Skeletal muscle tissue (tissue), 4 donors: ENCODE measurements at regions not wholly inside any gene's neighbourhood (a gene's known extent, or its start where the extent isn't known, plus 50 kb on each side); places are given as distances from the start of the nearest gene placed in this dataset. TPM values are rescaled to one million over a fixed set of nuclear protein-coding genes. Genes with fewer than 3 reads are reported as not detected.

Experiments
- H3K27ac ChIP-seq: one replicate; pipeline ENCODE4 v1.7.0; 2013; ENCODE audit warnings: mild to moderate bottlenecking, low read depth, low read length, inconsistent platforms
- H3K27me3 ChIP-seq, 3 donors: one replicate each; pipeline ENCODE4 v1.7.0; 2013; ENCODE audit warnings: low read length in 3 of 3; ENCODE audit not compliant: control insufficient read depth in 3 of 3, insufficient read depth in 3 of 3
- H3K36me3 ChIP-seq, 3 donors: one replicate each; pipeline ENCODE4 v1.7.0; 2013; ENCODE audit warnings: low read length in 3 of 3; ENCODE audit not compliant: control insufficient read depth in 3 of 3, insufficient read depth in 3 of 3
- H3K4me1 ChIP-seq, 3 donors: one replicate each; pipeline ENCODE4 v1.7.0; 2013; ENCODE audit warnings: low read length in 3 of 3, mild to moderate bottlenecking in 3 of 3; ENCODE audit not compliant: control insufficient read depth in 3 of 3, insufficient read depth in 3 of 3
- H3K4me3 ChIP-seq, 3 donors: one replicate each; pipeline ENCODE4 v1.7.0; 2013; ENCODE audit warnings: low read length in 3 of 3
- H3K9ac ChIP-seq, 3 donors: one replicate each; pipeline ENCODE4 v1.7.0; 2013; ENCODE audit warnings: low read length in 3 of 3, mild to moderate bottlenecking in 3 of 3, moderate library complexity in 2 of 3, low read depth in 1 of 3
- H3K9me3 ChIP-seq, 3 donors: one replicate each; pipeline ENCODE4 v1.7.0; 2013; ENCODE audit warnings: low read length in 3 of 3; ENCODE audit not compliant: control insufficient read depth in 3 of 3
- small RNA-seq: library from RNA; depleted of rRNA; stranded (forward); fragments of <200 nt; gene quantifications from one replicate; pipeline ENCODE3, GENCODE V24; 2014
- donor health status: Osteomylitis.

- Histone ChIP-seq H3K27me3 (no peaks in the 10 kb centered on the region), H3K27ac (no peak overlapping the region), H3K9me3 (no peaks in the 10 kb centered on the region), H3K4me3 (no peak overlapping the region), H3K9ac (no peak overlapping the region), H3K36me3 (no peaks in the 10 kb centered on the region), H3K4me1 (no peaks in the 10 kb centered on the region)
Measured at GRCh38 chr15:86009727-86010126, 69.9 kb upstream of the AGBL1 start.

DNA sequence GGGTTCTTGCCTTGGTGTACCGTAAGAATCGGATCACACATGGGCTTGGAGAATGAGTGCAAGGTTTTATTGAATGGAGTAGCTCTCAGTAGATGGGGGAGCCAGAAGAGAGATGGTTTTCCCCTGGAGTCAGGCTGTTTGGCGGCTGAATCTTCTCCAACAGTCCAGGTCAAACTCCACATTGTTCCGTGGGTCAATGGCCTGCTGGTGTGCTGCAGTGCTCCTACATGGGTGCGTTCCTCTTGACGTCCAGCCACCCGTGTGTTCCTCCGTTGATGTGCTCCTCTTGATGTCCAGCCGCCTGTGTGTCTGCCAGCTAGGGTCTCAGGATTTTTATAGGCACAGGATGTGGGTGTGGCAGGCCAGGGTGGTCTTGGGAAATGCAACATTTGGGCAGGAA is 69.3 kb upstream of the AGBL1 start:
- H3K27me3 ChIP-seq = no peaks in the 10 kb centered on the region
- H3K4me3 ChIP-seq = no peak overlapping the region
- H3K27ac ChIP-seq = no peak overlapping the region
- H3K9ac ChIP-seq = no peak overlapping the region
- no peaks in the 10 kb centered on the region for H3K9me3 ChIP-seq
- H3K36me3 ChIP-seq = no peaks in the 10 kb centered on the region
- H3K4me1 ChIP-seq = no peaks in the 10 kb centered on the region

GRCh38 chr15:86010891-86011290 is 68.8 kb upstream of the AGBL1 start:
- Histone ChIP-seq H3K27ac (no peak overlapping the region), H3K9ac (no peak overlapping the region), H3K4me1 (no peaks in the 10 kb centered on the region), H3K27me3 (no peaks in the 10 kb centered on the region), H3K9me3 (no peaks in the 10 kb centered on the region), H3K36me3 (no peaks in the 10 kb centered on the region), H3K4me3 (no peak overlapping the region)

DNA sequence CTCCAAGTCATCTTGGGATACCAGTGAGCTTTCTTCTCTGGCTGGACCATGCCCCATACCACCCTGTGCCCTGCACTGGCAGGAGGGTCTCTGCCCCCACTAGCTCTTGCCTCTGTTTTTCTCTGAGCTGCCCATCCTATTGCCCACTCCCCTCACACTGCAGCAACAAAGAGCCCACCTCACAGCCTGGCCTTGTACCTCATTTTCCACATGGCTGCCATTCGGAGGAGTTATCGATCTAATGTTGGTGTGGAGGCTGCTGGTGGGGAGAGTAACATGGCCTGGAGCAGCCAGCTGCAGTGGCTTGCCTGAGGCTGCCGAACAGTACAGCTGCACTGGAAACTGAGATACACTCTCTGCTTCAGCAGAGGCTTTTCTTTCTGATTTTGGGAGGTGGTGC is 65.7 kb upstream of the AGBL1 start:
- H3K4me3 ChIP-seq = no peak overlapping the region
- no peaks in the 10 kb centered on the region for H3K27me3 ChIP-seq
- H3K9ac ChIP-seq = no peak overlapping the region
- H3K9me3 ChIP-seq = no peaks in the 10 kb centered on the region
- H3K36me3 ChIP-seq = no peaks in the 10 kb centered on the region
- H3K27ac ChIP-seq = no peak overlapping the region
- peaks cover 0 to 5% (median 0%) of the 10 kb centered on the region in 3 donors for H3K4me1 ChIP-seq

DNA sequence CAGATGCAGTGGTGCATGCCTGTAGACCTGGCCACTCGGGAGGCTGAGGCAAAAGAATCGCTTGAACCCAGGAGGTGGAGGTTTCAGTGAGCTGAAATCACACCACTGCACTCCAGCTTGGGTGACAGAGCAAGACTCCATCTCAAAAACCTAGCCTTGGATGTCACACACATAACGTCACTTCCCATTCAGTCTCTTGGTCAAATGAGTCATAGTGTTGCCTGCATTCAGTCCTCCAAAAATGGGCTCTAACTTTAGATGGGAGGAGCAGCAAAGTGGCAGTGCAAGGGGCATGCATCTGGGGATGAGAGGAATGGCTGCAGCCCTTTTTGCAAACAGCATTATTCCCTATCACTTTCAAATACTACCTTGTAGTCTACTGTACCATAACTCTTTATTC is 62.9 kb upstream of the AGBL1 start:
- H3K9me3 ChIP-seq = no peaks in the 10 kb centered on the region
- no peaks in the 10 kb centered on the region for H3K27me3 ChIP-seq
- H3K4me3 ChIP-seq = no peak overlapping the region
- peaks cover 0 to 5% (median 0%) of the 10 kb centered on the region in 3 donors for H3K4me1 ChIP-seq
- H3K36me3 ChIP-seq = no peaks in the 10 kb centered on the region
- H3K9ac ChIP-seq = no peak overlapping the region
- H3K27ac ChIP-seq = no peak overlapping the region

DNA sequence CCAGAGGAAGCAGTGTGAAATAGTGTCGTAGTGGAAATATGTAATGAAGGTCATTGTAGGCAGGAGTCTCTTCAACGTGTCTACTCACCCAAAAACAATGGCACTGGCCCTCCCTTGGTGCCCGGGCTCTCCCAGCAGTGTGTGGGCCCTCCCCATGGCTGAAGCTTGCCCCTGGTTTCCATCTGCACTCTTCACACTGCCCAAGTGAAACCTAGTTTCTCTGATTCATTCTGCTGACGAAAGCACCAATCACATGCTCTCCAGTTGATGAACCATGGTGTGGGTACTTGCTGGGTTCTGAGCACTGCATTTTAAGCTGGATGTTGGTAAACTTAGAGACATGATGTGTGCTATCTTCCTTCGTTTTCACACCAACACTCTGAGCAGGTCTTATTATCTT is 61.0 kb upstream of the AGBL1 start:
- Histone ChIP-seq H3K4me3 (no peak overlapping the region), H3K9ac (no peak overlapping the region), H3K36me3 (no peaks in the 10 kb centered on the region), H3K27ac (no peak overlapping the region), H3K9me3 (no peaks in the 10 kb centered on the region), H3K4me1 (peaks cover 0 to 5% (median 0%) of the 10 kb centered on the region in 3 donors), H3K27me3 (no peaks in the 10 kb centered on the region)

GRCh38 chr15:86021281-86022264 is 58.1 kb upstream of the AGBL1 start:
- Histone ChIP-seq H3K4me3 (no peak overlapping the region), H3K9me3 (no peaks in the 10 kb centered on the region), H3K4me1 (peaks cover 0 to 5% (median 0%) of the 10 kb centered on the region in 3 donors), H3K27me3 (no peaks in the 10 kb centered on the region), H3K9ac (no peak overlapping the region), H3K36me3 (no peaks in the 10 kb centered on the region), H3K27ac (no peak overlapping the region)

DNA sequence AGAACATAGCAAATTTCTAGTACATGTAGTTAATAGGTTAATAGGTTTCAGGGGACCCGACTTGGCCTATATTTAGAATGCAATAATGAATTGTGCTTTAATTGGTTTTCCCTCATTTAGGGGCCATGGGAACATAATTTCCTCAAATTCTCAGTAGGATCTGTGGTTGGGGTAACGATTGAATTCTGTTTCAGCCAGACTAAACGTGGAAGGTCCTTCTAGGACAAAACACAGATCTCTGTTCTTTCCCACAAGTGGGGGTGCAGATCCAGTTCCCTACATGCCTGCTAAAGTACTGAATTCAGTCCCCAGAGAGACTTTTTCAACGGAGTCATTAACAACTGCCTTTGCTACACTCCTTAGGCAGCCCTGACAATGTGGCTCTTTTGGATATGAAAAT is 50.7 kb upstream of the AGBL1 start:
- Histone ChIP-seq H3K36me3 (no peaks in the 10 kb centered on the region), H3K9ac (no peak overlapping the region), H3K4me1 (no peaks in the 10 kb centered on the region), H3K27ac (no peak overlapping the region), H3K27me3 (no peaks in the 10 kb centered on the region), H3K4me3 (no peak overlapping the region), H3K9me3 (no peaks in the 10 kb centered on the region)

Small RNA genes lying in the stretch of these regions (small RNA-seq; reads per million reads assigned to genes)
- not detected for gene AC104229.1
